GM18508 (cell line): ENCODE measurements at regions not wholly inside any gene's neighbourhood (a gene's known extent, or its start where the extent isn't known, plus 50 kb on each side); places are given as distances from the start of the nearest gene placed in this dataset.

ENCODE experiments used
- ATAC-seq: cut with Tn5 transposase; IDR thresholded peaks from one replicate; pipeline ENCODE4 v1.9.1; 2021; ENCODE audit warnings: moderate number of reproducible peaks; ENCODE audit not compliant: insufficient read depth, unreplicated experiment

GRCh38 chr15:96703091-96703490 lies 372.6 kb downstream of the NR2F2 start:
- ATAC-seq, result no peak

- no peak for ATAC-seq
These were observed 373.5 kb downstream of the NR2F2 start for GRCh38 chr15:96703794-96704550.

- ATAC-seq, result no peak
These were observed 385.6 kb downstream of the NR2F2 start for GRCh38 chr15:96716075-96716474.

GRCh38 chr15:96716478-96716877 lies 386.0 kb downstream of the NR2F2 start:
- ATAC-seq, result no peak

- no peak for ATAC-seq
These were observed 389.8 kb downstream of the NR2F2 start for GRCh38 chr15:96720251-96720650.

GRCh38 chr15:96720656-96721055 lies 390.2 kb downstream of the NR2F2 start:
- no peak for ATAC-seq

- ATAC-seq, result no peak
These were observed 398.1 kb downstream of the NR2F2 start for GRCh38 chr15:96728591-96728990.

GRCh38 chr15:96732704-96733103 lies 402.2 kb downstream of the NR2F2 start:
- no peak for ATAC-seq

- ATAC-seq, result no peak
These were observed 403.2 kb downstream of the NR2F2 start for GRCh38 chr15:96733721-96734120.

GRCh38 chr15:96735632-96736240 lies 405.2 kb downstream of the NR2F2 start:
- no peak for ATAC-seq

- no peak for ATAC-seq
These were observed 405.9 kb downstream of the NR2F2 start for GRCh38 chr15:96736384-96736783.

GRCh38 chr15:96737408-96737807 lies 406.9 kb downstream of the NR2F2 start:
- ATAC-seq, result no peak

GRCh38 chr15:96746665-96747064 lies 416.2 kb downstream of the NR2F2 start:
- ATAC-seq, result no peak

- ATAC-seq, result no peak
These were observed 416.8 kb downstream of the NR2F2 start for GRCh38 chr15:96747291-96747690.

GRCh38 chr15:96750361-96750760 lies 419.9 kb downstream of the NR2F2 start:
- ATAC-seq, result no peak

GRCh38 chr15:96756146-96756545 lies 425.6 kb downstream of the NR2F2 start:
- ATAC-seq, result no peak

- no peak for ATAC-seq
These were observed 426.2 kb downstream of the NR2F2 start for GRCh38 chr15:96756656-96757055.

- ATAC-seq, result no peak
These were observed 432.1 kb downstream of the NR2F2 start for GRCh38 chr15:96762566-96762965.

GRCh38 chr15:96764501-96764900 lies 434.0 kb downstream of the NR2F2 start:
- no peak for ATAC-seq

- no peak for ATAC-seq
These were observed 434.4 kb downstream of the NR2F2 start for GRCh38 chr15:96764946-96765345.

- ATAC-seq, result no peak
These were observed 435.9 kb downstream of the NR2F2 start for GRCh38 chr15:96766366-96766765.
